ENCODE measurements at regions not wholly inside any gene's neighbourhood (a gene's known extent, or its start where the extent isn't known, plus 50 kb on each side); places are given as distances from the start of the nearest gene placed in this dataset.
"Not testable (repeated sequence)": the region's sequence is repeated elsewhere in the genome, so short reads cannot be mapped to it uniquely, and the experiment has no call there.

GRCh38 chr7:152914014-152914844 is 154.7 kb downstream of the ACTR3B start (continued):
- TF ChIP-seq ZNF512 (CRISPR knock-in tag; IDR thresholded peaks at IDR 0.05; ENCODE audit: borderline replicate concordance): no peak
- TF ChIP-seq FOXP1 (CRISPR knock-in tag; IDR thresholded peaks at IDR 0.05; ENCODE audit: borderline replicate concordance): no peak
- no peak for TF ChIP-seq CREM (CRISPR knock-in tag; IDR thresholded peaks at IDR 0.05)
- TF ChIP-seq JAZF1 (CRISPR knock-in tag; IDR thresholded peaks at IDR 0.05): no peak
- TF ChIP-seq GRHL2 (CRISPR knock-in tag; IDR thresholded peaks at IDR 0.05; ENCODE audit: insufficient replicate concordance, severe bottlenecking): no peak
- no peak for TF ChIP-seq AFF4 (CRISPR knock-in tag; IDR thresholded peaks at IDR 0.05; ENCODE audit: borderline replicate concordance)
- no peak for TF ChIP-seq GABPB1 (CRISPR knock-in tag; IDR thresholded peaks at IDR 0.05)
- no peak for TF ChIP-seq ZMAT4 (CRISPR knock-in tag; IDR thresholded peaks at IDR 0.05)
- no peak for TF ChIP-seq NFE2L1 (CRISPR knock-in tag; IDR thresholded peaks at IDR 0.05)

GRCh38 chr7:152914845-152915102 is 155.2 kb downstream of the ACTR3B start:
- H3K4me3 Mint-ChIP-seq; CTCF ChIA-PET; ATAC-seq; H3K9me3 Mint-ChIP-seq; POLR2A ChIA-PET; H3K36me3 Mint-ChIP-seq; DNase-seq (ENCODE audit: low spot score); H3K27ac Mint-ChIP-seq; H3K27me3 Mint-ChIP-seq (ENCODE audit: low read depth): not testable (repeated sequence)
- peaks cover 12% of the 10 kb centered on the region for H3K4me1 Mint-ChIP-seq

GRCh38 chr7:152922318-152923081 is 162.9 kb downstream of the ACTR3B start:
- H3K9me3 Mint-ChIP-seq: peaks cover 28% of the 10 kb centered on the region
- no peak overlapping the region for H3K4me3 Mint-ChIP-seq
- ChIA-PET CTCF (interaction anchor here (1.0 kb wide), 1 partner anchor 24 kb away, joined by 4 read pairs; no protein-coding TSS in a partner anchor), POLR2A (no interaction called here)
- ATAC-seq (no peak), DNase-seq (ENCODE audit: low spot score) (no peak)
- H3K36me3 Mint-ChIP-seq: peaks cover 10% of the 10 kb centered on the region
- no peaks in the 10 kb centered on the region; the same call in 1 of the 2 replicates for H3K4me1 Mint-ChIP-seq
- peaks cover 22% of the 10 kb centered on the region for H3K27me3 Mint-ChIP-seq (ENCODE audit: low read depth)
- H3K27ac Mint-ChIP-seq: no peak overlapping the region
- TF ChIP-seq NR2C2 (CRISPR knock-in tag; IDR thresholded peaks at IDR 0.05): no peak
- TF ChIP-seq GRHL2 (CRISPR knock-in tag; IDR thresholded peaks at IDR 0.05; ENCODE audit: insufficient replicate concordance, severe bottlenecking): no peak
- no peak for TF ChIP-seq OVOL2 (CRISPR knock-in tag; IDR thresholded peaks at IDR 0.05; ENCODE audit: borderline replicate concordance)
- no peak for TF ChIP-seq ZNF671 (CRISPR knock-in tag; IDR thresholded peaks at IDR 0.05)
- TF ChIP-seq ZNF281 (CRISPR knock-in tag; IDR thresholded peaks at IDR 0.05): no peak
- no peak for TF ChIP-seq EMX1 (CRISPR knock-in tag; IDR thresholded peaks at IDR 0.05)
- TF ChIP-seq PRDM15 (CRISPR knock-in tag; IDR thresholded peaks at IDR 0.05): no peak
- TF ChIP-seq USF2 (CRISPR knock-in tag; IDR thresholded peaks at IDR 0.05): no peak
- TF ChIP-seq ZNF317 (CRISPR knock-in tag; IDR thresholded peaks at IDR 0.05; ENCODE audit: borderline replicate concordance, low read depth): no peak
- TF ChIP-seq TP53 (CRISPR knock-in tag; IDR thresholded peaks at IDR 0.05): no peak
- TF ChIP-seq GTF2I (CRISPR knock-in tag; conservative IDR thresholded peaks at IDR 0.05): no peak

Measured in WTC11 (cell line).